ENCODE measurements at regions not wholly inside any gene's neighbourhood (a gene's known extent, or its start where the extent isn't known, plus 50 kb on each side); places are given as distances from the start of the nearest gene placed in this dataset.

DNA sequence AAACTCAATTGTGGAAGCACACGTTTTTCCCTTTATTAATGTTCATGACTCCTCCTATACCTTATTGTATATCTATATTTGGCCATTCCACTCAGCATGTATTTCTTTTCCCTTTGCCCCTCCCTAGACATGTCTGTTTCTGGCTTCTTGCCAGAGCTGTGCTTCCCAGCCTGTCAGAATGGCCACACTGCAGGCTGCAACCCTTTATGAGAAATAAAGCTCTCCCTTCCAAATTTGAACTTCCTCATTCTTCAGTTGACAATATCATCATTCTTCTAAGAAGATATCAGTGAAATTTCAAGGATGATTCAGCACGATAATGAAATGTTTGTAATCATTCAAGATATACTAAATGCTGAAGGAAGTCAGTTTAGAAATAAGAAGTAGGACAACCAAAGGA lies 107.6 kb upstream of the PRSS3 start:
- intact Hi-C loops (cut with micrococcal nuclease), result no loop called here
- H3F3A ChIP-seq (ENCODE audit: low read length, unreplicated experiment), result no peaks in the 10 kb centered on the region
- H3K9ac ChIP-seq (ENCODE audit: low read length), result no peak overlapping the region
- ChIA-PET POLR2A (ENCODE audit: unreplicated experiment) (no interaction called here), CTCF (no interaction called here)
- H3K36me3 ChIP-seq (ENCODE audit: low read depth, low read length), result no peaks in the 10 kb centered on the region
- no peak for ATAC-seq
- H3K27me3 ChIP-seq (ENCODE audit: low read length), result no peaks in the 10 kb centered on the region
- no peak overlapping the region for H3K4me2 ChIP-seq (ENCODE audit: low read length)
- no peaks in the 10 kb centered on the region for H4K20me1 ChIP-seq (ENCODE audit: low read length)
- no peak overlapping the region for H3K27ac ChIP-seq (ENCODE audit: low read length)
- H3K4me1 ChIP-seq (ENCODE audit: insufficient read depth, low read length), result no peaks in the 10 kb centered on the region
- BruUV-seq (replicated peaks), result no TSS peak
- TF ChIP-seq EZH2phosphoT487 (IDR thresholded peaks at IDR 0.05; ENCODE audit: borderline replicate concordance, low read length) (no peak), EZH2 (IDR thresholded peaks at IDR 0.05; ENCODE audit: low read length, unreplicated experiment) (no peak)
- TF ChIP-seq, protein P1, sequence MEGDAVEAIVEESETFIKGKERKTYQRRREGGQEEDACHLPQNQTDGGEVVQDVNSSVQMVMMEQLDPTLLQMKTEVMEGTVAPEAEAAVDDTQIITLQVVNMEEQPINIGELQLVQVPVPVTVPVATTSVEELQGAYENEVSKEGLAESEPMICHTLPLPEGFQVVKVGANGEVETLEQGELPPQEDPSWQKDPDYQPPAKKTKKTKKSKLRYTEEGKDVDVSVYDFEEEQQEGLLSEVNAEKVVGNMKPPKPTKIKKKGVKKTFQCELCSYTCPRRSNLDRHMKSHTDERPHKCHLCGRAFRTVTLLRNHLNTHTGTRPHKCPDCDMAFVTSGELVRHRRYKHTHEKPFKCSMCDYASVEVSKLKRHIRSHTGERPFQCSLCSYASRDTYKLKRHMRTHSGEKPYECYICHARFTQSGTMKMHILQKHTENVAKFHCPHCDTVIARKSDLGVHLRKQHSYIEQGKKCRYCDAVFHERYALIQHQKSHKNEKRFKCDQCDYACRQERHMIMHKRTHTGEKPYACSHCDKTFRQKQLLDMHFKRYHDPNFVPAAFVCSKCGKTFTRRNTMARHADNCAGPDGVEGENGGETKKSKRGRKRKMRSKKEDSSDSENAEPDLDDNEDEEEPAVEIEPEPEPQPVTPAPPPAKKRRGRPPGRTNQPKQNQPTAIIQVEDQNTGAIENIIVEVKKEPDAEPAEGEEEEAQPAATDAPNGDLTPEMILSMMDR (conservative IDR thresholded peaks at IDR 0.05; ENCODE audit: low read depth, low read length), result no peak
- H3K4me3 ChIP-seq (ENCODE audit: low read length), result no peak overlapping the region
- DNase-seq, result no peak
- no peaks in the 10 kb centered on the region for H3K79me2 ChIP-seq (ENCODE audit: low read length)
- no peaks in the 10 kb centered on the region for H3K9me3 ChIP-seq (ENCODE audit: low read length)
- no peaks in the 10 kb centered on the region for H3K9me2 ChIP-seq (replicated peaks; ENCODE audit: low read length)
- no peak overlapping the region for H2AFZ ChIP-seq (ENCODE audit: low read length)

DNA sequence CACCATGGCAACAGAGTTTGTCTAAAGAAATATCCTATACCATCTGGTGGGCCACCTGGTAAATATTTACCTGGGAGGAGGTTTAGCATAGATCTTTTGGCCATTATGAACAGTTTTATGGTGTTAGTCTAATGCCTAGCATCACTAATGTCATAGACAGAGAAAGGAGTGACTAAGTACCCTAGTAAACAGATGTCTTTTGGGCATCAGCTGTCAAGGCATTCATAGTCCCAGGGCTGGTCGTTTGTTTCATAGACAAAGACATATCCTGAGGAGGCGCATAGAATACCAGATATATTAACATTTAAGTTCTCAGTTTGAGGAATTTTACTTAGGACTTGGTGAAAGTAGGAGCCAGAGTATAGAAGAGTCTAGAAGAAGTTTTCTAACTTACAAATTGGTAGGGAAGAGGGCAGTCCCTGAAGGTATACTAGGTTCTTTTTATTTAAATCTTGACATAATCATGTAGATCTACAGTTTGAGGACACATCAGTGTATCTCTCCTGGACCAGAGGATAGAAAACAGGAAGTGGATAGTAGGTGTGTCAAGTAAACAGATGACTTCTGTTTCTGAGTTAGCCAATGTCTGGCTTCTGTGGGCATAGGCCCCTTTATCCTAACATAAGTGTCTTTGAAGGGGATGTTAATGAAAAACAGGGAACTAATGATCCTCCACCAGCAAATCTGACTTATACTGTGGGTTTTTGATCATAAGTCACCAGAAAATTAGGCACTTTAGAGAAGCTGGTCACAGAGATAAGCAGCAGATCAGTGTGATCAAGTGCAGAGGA lies 105.0 kb upstream of the PRSS3 start:
- Histone ChIP-seq H3K9me3 (ENCODE audit: low read length) (no peaks in the 10 kb centered on the region), H4K20me1 (ENCODE audit: low read length) (no peaks in the 10 kb centered on the region), H3K4me3 (ENCODE audit: low read length) (no peak overlapping the region), H3K27ac (ENCODE audit: low read length) (no peak overlapping the region), H3K36me3 (ENCODE audit: low read depth, low read length) (no peaks in the 10 kb centered on the region), H3K79me2 (ENCODE audit: low read length) (no peaks in the 10 kb centered on the region), H2AFZ (ENCODE audit: low read length) (no peak overlapping the region), H3F3A (ENCODE audit: low read length, unreplicated experiment) (no peaks in the 10 kb centered on the region), H3K9ac (ENCODE audit: low read length) (no peak overlapping the region), H3K27me3 (ENCODE audit: low read length) (no peaks in the 10 kb centered on the region), H3K4me2 (ENCODE audit: low read length) (no peak overlapping the region), H3K4me1 (ENCODE audit: insufficient read depth, low read length) (no peaks in the 10 kb centered on the region), H3K9me2 (replicated peaks; ENCODE audit: low read length) (no peaks in the 10 kb centered on the region)
- no peak for DNase-seq
- TF ChIP-seq EZH2phosphoT487 (IDR thresholded peaks at IDR 0.05; ENCODE audit: borderline replicate concordance, low read length), result no peak
- TF ChIP-seq EZH2 (IDR thresholded peaks at IDR 0.05; ENCODE audit: low read length, unreplicated experiment), result no peak
- TF ChIP-seq, protein P1 (conservative IDR thresholded peaks at IDR 0.05; ENCODE audit: low read depth, low read length), result no peak
- ATAC-seq, result no peak
- BruUV-seq (replicated peaks), result no TSS peak
- POLR2A ChIA-PET (ENCODE audit: unreplicated experiment), result no interaction called here
- CTCF ChIA-PET, result no interaction called here
- intact Hi-C loops (cut with micrococcal nuclease), result no loop called here

DNA sequence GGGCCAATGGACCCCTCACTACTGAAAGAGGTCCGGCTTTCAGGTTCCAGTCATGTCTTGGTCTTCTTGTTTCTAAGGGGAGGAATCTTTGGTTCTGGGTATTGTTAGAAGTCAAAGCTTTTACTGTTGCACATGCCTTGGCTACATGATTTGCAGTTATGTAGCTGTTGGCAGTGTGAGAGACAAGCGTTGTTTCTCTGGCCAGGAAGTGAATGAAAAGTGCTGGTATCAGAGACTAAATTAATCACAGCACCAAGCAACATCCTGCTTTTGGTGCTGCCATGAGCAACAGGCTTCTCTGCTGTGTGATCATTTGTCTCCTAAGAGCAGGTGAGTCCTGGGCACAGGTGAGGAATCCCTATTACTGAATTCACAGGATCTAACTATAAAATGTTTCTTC lies 100.1 kb upstream of the PRSS3 start:
- TF ChIP-seq, protein P1 (conservative IDR thresholded peaks at IDR 0.05; ENCODE audit: low read depth, low read length), result no peak
- no peak for TF ChIP-seq EZH2 (IDR thresholded peaks at IDR 0.05; ENCODE audit: low read length, unreplicated experiment)
- H3K27ac ChIP-seq (ENCODE audit: low read length), result no peak overlapping the region
- ChIA-PET CTCF (no interaction called here), POLR2A (ENCODE audit: unreplicated experiment) (no interaction called here)
- H3K79me2 ChIP-seq (ENCODE audit: low read length), result no peaks in the 10 kb centered on the region
- no peak overlapping the region for H3K4me3 ChIP-seq (ENCODE audit: low read length)
- no peaks in the 10 kb centered on the region for H3K27me3 ChIP-seq (ENCODE audit: low read length)
- no peak overlapping the region for H2AFZ ChIP-seq (ENCODE audit: low read length)
- no peaks in the 10 kb centered on the region for H4K20me1 ChIP-seq (ENCODE audit: low read length)
- H3K4me1 ChIP-seq (ENCODE audit: insufficient read depth, low read length), result peaks cover 6% of the 10 kb centered on the region
- no peaks in the 10 kb centered on the region for H3F3A ChIP-seq (ENCODE audit: low read length, unreplicated experiment)
- ATAC-seq (no peak), DNase-seq (no peak)
- H3K36me3 ChIP-seq (ENCODE audit: low read depth, low read length), result no peaks in the 10 kb centered on the region
- no peak overlapping the region for H3K4me2 ChIP-seq (ENCODE audit: low read length)
- H3K9me3 ChIP-seq (ENCODE audit: low read length), result no peaks in the 10 kb centered on the region
- intact Hi-C loops (cut with micrococcal nuclease), result no loop called here
- no peaks in the 10 kb centered on the region for H3K9me2 ChIP-seq (replicated peaks; ENCODE audit: low read length)
- no TSS peak for BruUV-seq (replicated peaks)
- H3K9ac ChIP-seq (ENCODE audit: low read length), result no peak overlapping the region
